ENCODE measurements at regions not wholly inside any gene's neighbourhood (a gene's known extent, or its start where the extent isn't known, plus 50 kb on each side); places are given as distances from the start of the nearest gene placed in this dataset.

DNA sequence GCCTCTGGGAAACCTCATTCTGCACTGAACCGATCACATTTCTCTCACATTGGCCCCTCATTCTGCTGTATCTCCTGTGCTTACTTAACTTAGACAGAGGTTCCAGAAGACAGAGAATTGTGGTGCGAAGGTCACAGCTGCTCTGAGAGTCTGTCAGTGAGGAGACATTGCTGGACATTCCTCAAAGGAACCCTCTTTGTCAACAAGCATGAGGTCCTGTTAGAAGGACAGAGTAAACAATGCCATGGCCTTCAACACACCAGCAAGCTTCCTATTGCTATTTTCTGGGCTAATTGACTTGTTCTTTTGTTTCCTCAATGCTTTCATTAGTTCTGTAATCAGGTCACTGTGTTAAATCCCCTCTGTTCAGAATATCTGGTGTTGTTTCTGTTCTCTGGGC is 109.3 kb upstream of the FZD8 start:
- TF ChIP-seq POLR2A (IDR thresholded peaks at IDR 0.05): no peak
- TF ChIP-seq, protein P1, sequence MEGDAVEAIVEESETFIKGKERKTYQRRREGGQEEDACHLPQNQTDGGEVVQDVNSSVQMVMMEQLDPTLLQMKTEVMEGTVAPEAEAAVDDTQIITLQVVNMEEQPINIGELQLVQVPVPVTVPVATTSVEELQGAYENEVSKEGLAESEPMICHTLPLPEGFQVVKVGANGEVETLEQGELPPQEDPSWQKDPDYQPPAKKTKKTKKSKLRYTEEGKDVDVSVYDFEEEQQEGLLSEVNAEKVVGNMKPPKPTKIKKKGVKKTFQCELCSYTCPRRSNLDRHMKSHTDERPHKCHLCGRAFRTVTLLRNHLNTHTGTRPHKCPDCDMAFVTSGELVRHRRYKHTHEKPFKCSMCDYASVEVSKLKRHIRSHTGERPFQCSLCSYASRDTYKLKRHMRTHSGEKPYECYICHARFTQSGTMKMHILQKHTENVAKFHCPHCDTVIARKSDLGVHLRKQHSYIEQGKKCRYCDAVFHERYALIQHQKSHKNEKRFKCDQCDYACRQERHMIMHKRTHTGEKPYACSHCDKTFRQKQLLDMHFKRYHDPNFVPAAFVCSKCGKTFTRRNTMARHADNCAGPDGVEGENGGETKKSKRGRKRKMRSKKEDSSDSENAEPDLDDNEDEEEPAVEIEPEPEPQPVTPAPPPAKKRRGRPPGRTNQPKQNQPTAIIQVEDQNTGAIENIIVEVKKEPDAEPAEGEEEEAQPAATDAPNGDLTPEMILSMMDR (IDR thresholded peaks at IDR 0.05): no peak

All from Peyer's patch (tissue), 4 donors.